A549 (cell line): ENCODE measurements at regions not wholly inside any gene's neighbourhood (a gene's known extent, or its start where the extent isn't known, plus 50 kb on each side); places are given as distances from the start of the nearest gene placed in this dataset.
"Not testable (repeated sequence)": the region's sequence is repeated elsewhere in the genome, so short reads cannot be mapped to it uniquely, and the experiment has no call there.

ENCODE experiments used
- HDAC2 ChIP-seq: fragments of 200-600 bp; sonication (generic); IDR thresholded peaks from 2 replicates; pipeline ENCODE4 v1.6.1; 2016
- POLR2A ChIP-seq: IDR thresholded peaks from 2 replicates; pipeline ENCODE4 v1.6.1; 2012; ENCODE audit warnings: mild to moderate bottlenecking, low read length
- REST ChIP-seq: fragments of 200-600 bp; sonication (generic); IDR thresholded peaks from 2 replicates; pipeline ENCODE4 v1.6.1; 2016; ENCODE audit warnings: antibody characterized with exemption, mild to moderate bottlenecking, moderate library complexity

GRCh38 chr3:87740894-87741293, 317.9 kb downstream of the CGGBP1 start:
- not testable (repeated sequence) for TF ChIP-seq POLR2A, HDAC2, REST
